Erythroblast (primary cell): ENCODE measurements at regions not wholly inside any gene's neighbourhood (a gene's known extent, or its start where the extent isn't known, plus 50 kb on each side); places are given as distances from the start of the nearest gene placed in this dataset.
"Not testable (repeated sequence)": the region's sequence is repeated elsewhere in the genome, so short reads cannot be mapped to it uniquely, and the experiment has no call there.

Source experiments
- DNase-seq, 2 experiments: peaks; one replicate each; lab custom pipeline; 2025; lab: John Stamatoyannopoulos, UW
- GATA1 ChIP-seq: IDR thresholded peaks from 2 replicates; pipeline ENCODE4 v1.6.1; 2011; ENCODE audit warnings: low read depth, mild to moderate bottlenecking, control low read depth, low read length, moderate library complexity
- POLR2A ChIP-seq: IDR thresholded peaks from 2 replicates; pipeline ENCODE4 v1.6.1; 2011; ENCODE audit warnings: mild to moderate bottlenecking, low read length

GRCh38 chr14:43297794-43298193 is 1209.3 kb downstream of the FSCB start:
- TF ChIP-seq GATA1 (no peak), POLR2A (no peak)

DNA sequence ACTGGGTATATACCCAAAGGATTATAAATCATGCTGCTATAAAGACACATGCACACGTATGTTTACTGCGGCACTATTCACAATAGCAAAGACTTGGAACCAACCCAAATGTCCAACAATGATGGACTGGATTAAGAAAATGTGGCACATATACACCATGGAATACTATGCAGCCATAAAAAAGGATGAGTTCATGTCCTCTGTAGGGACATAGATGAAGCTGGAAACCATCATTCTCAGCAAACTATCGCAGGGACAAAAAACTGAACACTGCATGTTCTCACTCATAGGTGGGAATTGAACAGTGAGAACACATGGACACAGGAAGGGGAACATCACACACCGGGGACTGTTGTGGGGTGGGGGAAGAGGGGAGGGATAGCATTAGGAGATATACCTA is 1211.0 kb downstream of the FSCB start:
- DNase-seq, result not testable (repeated sequence)

More at GRCh38 chr14:43297794-43298193, 1209.3 kb downstream of the FSCB start:
- no peak for DNase-seq

- DNase-seq, result no peak
- TF ChIP-seq GATA1 (no peak), POLR2A (no peak)
Measured at GRCh38 chr14:43285575-43285974, 1221.5 kb downstream of the FSCB start.

- TF ChIP-seq GATA1 (no peak), POLR2A (no peak)
- no peak for DNase-seq
Measured at GRCh38 chr14:43260056-43260455, 1247.0 kb downstream of the FSCB start.

- DNase-seq, result no peak
- TF ChIP-seq GATA1, result no peak
- TF ChIP-seq POLR2A, result no peak
Measured at GRCh38 chr14:43258396-43258795, 1248.7 kb downstream of the FSCB start.

DNA sequence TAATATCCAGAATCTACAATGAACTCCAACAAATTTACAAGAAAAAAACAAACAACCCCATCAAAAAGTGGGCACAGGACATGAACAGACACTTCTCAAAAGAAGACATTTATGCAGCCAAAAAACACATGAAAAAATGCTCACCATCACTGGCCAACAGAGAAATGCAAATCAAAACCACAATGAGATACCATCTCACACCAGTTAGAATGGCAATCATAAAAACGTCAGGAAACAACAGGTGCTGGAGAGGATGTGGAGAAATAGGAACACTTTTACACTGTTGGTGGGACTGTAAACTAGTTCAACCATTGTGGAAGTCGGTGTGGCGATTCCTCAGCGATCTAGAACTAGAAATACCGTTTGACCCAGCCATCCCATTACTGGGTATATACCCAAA is 1250.1 kb downstream of the FSCB start:
- DNase-seq, result not testable (repeated sequence)

DNA sequence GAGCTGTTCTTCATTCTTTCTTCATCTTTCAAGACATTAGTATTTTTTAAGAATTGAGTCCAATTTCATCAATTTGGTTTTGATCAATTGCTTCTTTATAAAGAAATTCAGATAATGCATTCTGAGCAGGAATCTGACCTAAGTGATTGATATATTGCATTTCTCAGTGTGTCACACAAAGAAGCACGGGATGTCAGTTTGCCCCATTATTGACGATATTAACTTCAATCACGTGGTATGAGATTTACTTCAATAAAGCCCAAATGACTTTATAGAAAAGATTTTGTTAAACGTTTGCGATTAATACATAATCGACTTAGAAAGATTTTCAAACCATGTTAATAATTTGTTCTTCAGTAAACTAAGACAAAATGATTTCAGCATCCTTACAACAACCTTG is 1254.2 kb downstream of the FSCB start:
- DNase-seq, result no peak
- no peak for TF ChIP-seq GATA1
- no peak for TF ChIP-seq POLR2A

DNA sequence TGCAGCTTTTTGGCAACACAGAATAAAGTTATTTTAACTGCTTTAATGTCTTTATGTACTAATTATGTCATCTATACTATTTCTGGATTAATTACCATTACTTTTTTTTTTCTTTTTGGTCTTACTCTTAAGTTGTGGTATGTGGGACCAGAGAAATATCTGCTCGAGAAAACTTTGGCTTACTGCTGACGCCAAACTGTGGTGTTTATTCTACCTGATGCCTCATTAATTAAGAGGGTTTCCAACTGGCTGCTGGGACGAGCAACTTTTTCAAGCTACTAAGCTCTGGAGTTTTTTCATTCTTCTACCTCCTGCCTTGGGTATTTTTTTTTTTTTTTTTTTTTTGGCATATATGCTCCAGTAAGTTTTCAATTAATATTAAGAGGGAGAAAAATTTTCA is 1257.5 kb downstream of the FSCB start:
- no peak for TF ChIP-seq POLR2A
- no peak for TF ChIP-seq GATA1
- no peak for DNase-seq

DNA sequence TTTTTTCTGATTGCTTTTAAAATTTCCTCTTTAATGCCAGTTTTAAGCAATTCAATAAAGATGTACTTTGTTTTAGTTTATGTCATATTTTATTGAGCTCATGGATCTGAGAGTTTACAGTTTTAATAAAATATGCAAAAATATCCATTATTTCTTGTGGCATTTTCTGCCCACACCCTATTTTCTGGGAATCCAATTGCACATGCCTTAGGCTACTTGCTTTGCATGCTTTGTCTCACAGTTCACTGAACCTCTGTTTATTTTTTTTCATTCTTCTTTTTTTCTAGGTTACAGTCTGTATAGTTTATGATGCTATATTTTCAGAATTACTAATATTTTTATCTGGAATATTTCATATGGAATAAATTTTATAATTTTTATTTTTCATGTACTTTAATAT is 1258.0 kb downstream of the FSCB start:
- no peak for DNase-seq
- TF ChIP-seq POLR2A, result no peak
- TF ChIP-seq GATA1, result no peak

DNA sequence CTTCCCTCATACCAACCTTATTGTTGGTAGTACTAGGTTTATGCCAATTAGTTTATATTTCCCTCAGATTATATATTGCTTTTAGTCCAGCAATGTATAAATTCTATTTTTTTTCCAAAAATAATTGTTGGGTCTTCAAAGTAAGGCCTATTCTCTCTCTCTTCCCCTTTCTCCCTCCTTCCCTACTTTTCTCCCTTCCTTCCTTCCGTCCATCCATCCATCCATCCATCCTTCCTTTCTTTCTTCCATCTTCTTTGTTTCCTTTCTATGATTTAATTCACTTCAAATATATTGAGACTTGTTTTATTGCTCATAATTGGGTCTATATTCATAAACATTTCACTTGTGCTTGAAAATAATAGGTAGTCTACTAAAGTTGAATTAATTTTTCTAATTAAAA is 1259.2 kb downstream of the FSCB start:
- no peak for TF ChIP-seq GATA1
- DNase-seq, result no peak

DNA sequence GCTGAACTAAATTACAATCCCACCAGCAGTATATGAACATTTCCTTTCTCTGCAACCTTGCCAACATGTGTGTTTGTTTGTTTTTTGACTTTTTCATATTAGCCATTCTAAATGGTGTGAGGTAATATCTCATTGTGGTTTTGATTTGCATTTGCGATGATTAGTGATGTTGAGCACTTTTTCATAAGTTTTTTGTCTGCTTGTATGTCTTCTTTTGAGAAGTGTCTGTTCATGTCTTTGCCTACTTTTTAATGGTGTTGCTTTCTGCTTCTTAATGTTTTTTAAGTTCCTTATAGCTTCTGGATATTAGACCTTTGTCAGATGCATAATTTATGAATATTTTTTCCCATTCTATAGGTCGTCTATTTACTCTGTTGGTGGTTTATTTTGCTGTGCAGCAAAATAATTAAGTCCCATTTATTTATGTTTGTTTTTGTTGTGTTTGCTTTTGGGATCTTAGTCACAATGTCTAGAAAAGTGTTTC is 1262.9 kb downstream of the FSCB start:
- DNase-seq, result no peak
- TF ChIP-seq POLR2A (no peak), GATA1 (no peak)

DNA sequence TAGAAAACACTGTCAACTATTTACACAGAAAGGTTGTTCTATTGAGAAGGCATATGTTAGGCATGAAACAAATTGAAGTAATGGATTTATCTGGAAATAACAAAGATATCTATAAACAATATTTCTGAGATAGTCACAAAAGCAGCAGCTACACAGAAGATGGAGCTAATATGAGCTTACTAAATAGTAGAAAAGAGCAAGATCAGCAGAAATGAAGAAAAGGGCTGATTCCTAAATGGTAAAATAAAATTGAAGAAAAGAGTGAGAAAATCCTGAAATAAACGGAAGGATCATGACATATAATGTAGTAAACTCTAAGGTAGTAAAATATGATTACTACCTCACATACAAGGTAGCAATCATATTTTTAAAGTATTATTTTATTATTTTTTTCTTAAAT is 1263.9 kb downstream of the FSCB start:
- DNase-seq, result no peak

DNA sequence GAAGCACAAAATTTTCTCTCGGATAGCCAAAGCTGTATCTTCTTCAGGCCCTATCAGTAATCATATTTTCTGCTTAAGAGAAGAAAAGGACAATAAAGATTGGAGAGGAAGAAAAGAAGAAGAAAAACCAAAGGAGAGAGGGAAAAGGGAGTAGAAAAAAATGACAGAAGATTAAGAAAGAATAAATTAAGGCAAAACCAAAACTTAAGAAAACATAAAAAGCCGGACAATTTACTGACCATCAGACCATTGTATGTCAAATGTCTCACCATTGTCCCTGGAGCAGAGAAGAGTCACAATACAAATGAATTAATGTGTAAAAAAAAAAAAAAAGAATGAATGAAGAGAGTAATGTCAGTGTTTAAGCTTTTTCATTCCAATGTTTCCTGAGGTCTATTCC is 1274.8 kb downstream of the FSCB start:
- no peak for TF ChIP-seq POLR2A
- TF ChIP-seq GATA1, result no peak
- no peak for DNase-seq

More for the DNA sequence above, 1263.9 kb downstream of the FSCB start:
- TF ChIP-seq POLR2A (no peak), GATA1 (no peak)

GRCh38 chr14:43215524-43215923 is 1291.6 kb downstream of the FSCB start:
- no peak for DNase-seq
- no peak for TF ChIP-seq POLR2A
- TF ChIP-seq GATA1, result no peak

DNA sequence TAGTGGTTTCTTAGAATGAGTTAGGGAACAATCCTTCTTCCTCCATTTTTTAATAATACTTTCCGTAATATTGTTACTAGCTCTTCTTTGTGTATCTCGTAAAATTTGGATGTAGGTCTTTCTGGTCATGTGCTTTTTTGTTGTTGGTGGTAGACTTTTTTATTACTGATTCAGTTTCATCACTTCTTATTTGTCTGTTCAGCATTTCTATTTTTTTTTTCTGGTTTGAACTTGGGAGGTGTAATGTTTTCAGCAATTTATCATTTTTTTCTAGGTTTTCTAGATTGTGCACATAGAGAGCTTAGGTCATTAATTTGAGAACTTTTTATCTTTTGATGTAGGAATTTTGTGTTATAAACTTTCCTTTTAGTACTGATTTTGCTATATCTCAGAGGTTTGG is 1299.9 kb downstream of the FSCB start:
- no peak for DNase-seq
- TF ChIP-seq GATA1 (no peak), POLR2A (no peak)

GRCh38 chr14:43204816-43205215 is 1302.3 kb downstream of the FSCB start:
- TF ChIP-seq POLR2A (no peak), GATA1 (no peak)
- no peak for DNase-seq

DNA sequence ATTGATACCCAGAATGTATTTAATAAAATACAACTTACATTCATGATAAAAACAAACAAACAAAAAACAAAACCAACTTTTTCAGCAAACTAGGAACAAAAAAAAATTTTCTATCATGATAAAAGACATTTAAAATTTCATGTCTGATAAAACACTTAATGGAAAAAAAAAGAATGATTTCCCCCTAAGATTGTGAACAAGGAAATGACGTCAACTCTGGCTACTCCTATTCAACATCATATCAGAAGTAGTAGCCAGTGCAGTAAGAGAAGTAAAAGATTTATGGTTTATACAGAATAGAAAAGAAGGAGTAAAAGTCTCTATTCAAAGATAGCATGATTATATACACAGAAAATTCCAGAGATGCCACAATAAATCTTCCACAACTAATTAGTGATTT is 1306.6 kb downstream of the FSCB start:
- TF ChIP-seq GATA1 (no peak), POLR2A (no peak)
- no peak for DNase-seq
